HepG2 (cell line): ENCODE measurements at regions not wholly inside any gene's neighbourhood (a gene's known extent, or its start where the extent isn't known, plus 50 kb on each side); places are given as distances from the start of the nearest gene placed in this dataset.

Experiments
- ATAC-seq: fragments of 200-7000 bp; cut with Tn5 transposase; 3 replicates; pipeline ENCODE4 v1.9.1; 2020; ENCODE audit warnings: mild to moderate bottlenecking, moderate library complexity
- BruUV-seq: library from RNA; stranded (reverse); fragments of 400-500 nt; replicated peaks from 2 replicates; lab custom pipeline; 2021; lab: Mats Ljungman, UMichigan
- CTCF ChIA-PET: fragments of 300-600 bp; formaldehyde crosslinking; extraction: SDS; loops from one replicate; lab custom pipeline; 2021; ENCODE audit warnings: low total read pairs, inconsistent platforms, low intra/inter-chr PET ratio; lab: Yijun Ruan, JAX
- POLR2A ChIA-PET: fragments of 350-600 bp; sonication (Branson Sonifier 250); formaldehyde crosslinking; loops from one replicate; lab custom pipeline; 2020; ENCODE audit warnings: antibody characterized with exemption, inconsistent platforms; lab: Yijun Ruan, JAX
- DNase-seq: peaks from one replicate; pipeline ENCODE4 v3.0.0-alpha.2; 2015; ENCODE audit warnings: low spot score
- FAIRE-seq: peaks from 3 replicates; lab custom pipeline; 2011; peaks lifted over from hg19 to GRCh38; lab: Jason Lieb, UNC
- H2AFZ ChIP-seq: one replicate; pipeline ENCODE4 v1.6.1; 2011; ENCODE audit warnings: low read length, inconsistent platforms
- H3K27ac ChIP-seq: fragments of 300-600 bp; 3 replicates; pipeline ENCODE4 v1.8.0; 2011; ENCODE audit warnings: mixed run types, mild to moderate bottlenecking, mixed read lengths, low read length, inconsistent platforms; ENCODE audit not compliant: insufficient read depth; ENCODE audit errors: extremely low read length
- H3K27me3 ChIP-seq, 2 experiments: fragments of 200-600 bp in 1 of 2; 2 replicates in 1 of 2; 3 replicates in 1 of 2; pipeline versions ENCODE4 v1.6.0 to v1.8.0; 2011; ENCODE audit warnings: low read length in 2 of 2, mild to moderate bottlenecking in 2 of 2, moderate library complexity in 2 of 2, inconsistent platforms in 1 of 2; ENCODE audit not compliant: insufficient read depth in 2 of 2, control insufficient read depth in 1 of 2
- H3K36me3 ChIP-seq, 2 experiments: fragments of 200-600 bp in 1 of 2; replicated peaks in 1 of 2; 2 replicates in 1 of 2; 3 replicates in 1 of 2; pipeline versions ENCODE4 v1.5.1 to v1.8.0; 2011; ENCODE audit warnings: low read length in 2 of 2, inconsistent platforms in 1 of 2; ENCODE audit not compliant: insufficient read depth in 2 of 2, control insufficient read depth in 1 of 2
- H3K4me1 ChIP-seq: 2 replicates; pipeline ENCODE4 v1.5.1; 2012; ENCODE audit warnings: low read length, inconsistent platforms; ENCODE audit not compliant: insufficient read depth
- H3K4me2 ChIP-seq: 2 replicates; pipeline ENCODE4 v1.6.0; 2011; ENCODE audit warnings: low read depth, low read length, inconsistent platforms
- H3K4me3 ChIP-seq, 3 experiments: fragments of 200-600 bp in 1 of 3; sonication (generic), shearing (Covaris generic) in 1 of 3; replicated peaks in 1 of 3; 2 replicates each; pipeline ENCODE4 v1.5.1; 2011 to 2016; ENCODE audit warnings: low read length in 3 of 3, inconsistent platforms in 2 of 3, low read depth in 2 of 3, mild to moderate bottlenecking in 2 of 3, control low read depth in 1 of 3, mixed read lengths in 1 of 3; ENCODE audit not compliant: insufficient read depth in 1 of 3
- H3K79me2 ChIP-seq: one replicate; pipeline ENCODE4 v1.6.1; 2011; ENCODE audit warnings: low read length, inconsistent platforms; ENCODE audit not compliant: insufficient read depth
- H3K9ac ChIP-seq: 2 replicates; pipeline ENCODE4 v1.6.0; 2011; ENCODE audit warnings: mild to moderate bottlenecking, low read depth, low read length, inconsistent platforms; ENCODE audit not compliant: insufficient read depth
- H3K9me3 ChIP-seq: 2 replicates; pipeline ENCODE4 v1.5.1; 2012; ENCODE audit warnings: mild to moderate bottlenecking, low read length
- H4K20me1 ChIP-seq: 2 replicates; pipeline ENCODE4 v1.6.0; 2011; ENCODE audit warnings: inconsistent platforms, mild to moderate bottlenecking, low read length, moderate library complexity; ENCODE audit not compliant: insufficient read depth
- FOXA1 ChIP-seq, 2 experiments: fragments of 450-650 bp in 1 of 2; sonication (generic) in 1 of 2; formaldehyde crosslinking in 1 of 2; IDR thresholded peaks; 2 replicates each; pipeline versions ENCODE4 v1.4.0 to v1.6.1; 2016 to 2020; ENCODE audit warnings: missing genetic modification reagents in 1 of 2
- JUN ChIP-seq: sonication (generic); formaldehyde crosslinking; IDR thresholded peaks from 2 replicates; pipeline ENCODE4 v1.4.0; 2020; ENCODE audit warnings: mild to moderate bottlenecking, missing genetic modification reagents
- LCORL ChIP-seq, 2 experiments: fragments of 450-650 bp in 1 of 2; sonication (generic) in 1 of 2; formaldehyde crosslinking in 1 of 2; IDR thresholded peaks; 2 replicates each; pipeline versions ENCODE4 v1.5.0 to v1.6.1; 2017 to 2020; ENCODE audit warnings: antibody characterized with exemption in 1 of 2, missing genetic modification reagents in 1 of 2
- MTA3 ChIP-seq: sonication (generic); formaldehyde crosslinking; IDR thresholded peaks from 2 replicates; pipeline ENCODE4 v1.4.0; 2020; ENCODE audit warnings: missing genetic modification reagents
- NFIB ChIP-seq: sonication (generic); formaldehyde crosslinking; IDR thresholded peaks from 2 replicates; pipeline ENCODE4 v1.9.0; 2021; ENCODE audit warnings: missing genetic modification reagents, mild to moderate bottlenecking, borderline replicate concordance
- NRL ChIP-seq: sonication (generic); formaldehyde crosslinking; IDR thresholded peaks from 2 replicates; pipeline ENCODE4 v1.5.0; 2020; ENCODE audit warnings: missing genetic modification reagents, mild to moderate bottlenecking, moderate library complexity, borderline replicate concordance
- PAF1 ChIP-seq: IDR thresholded peaks from 2 replicates; pipeline ENCODE4 v1.6.1; 2016; ENCODE audit warnings: missing genetic modification reagents, missing compliant biosample characterization
- PITX1 ChIP-seq: sonication (generic); formaldehyde crosslinking; IDR thresholded peaks from 2 replicates; pipeline ENCODE4 v1.5.1; 2020; ENCODE audit warnings: mild to moderate bottlenecking, missing genetic modification reagents
- RFXANK ChIP-seq: IDR thresholded peaks from 2 replicates; pipeline ENCODE4 v1.6.1; 2016
- RFXAP ChIP-seq: sonication (generic); formaldehyde crosslinking; IDR thresholded peaks from 2 replicates; pipeline ENCODE4 v1.4.0; 2020; ENCODE audit warnings: missing genetic modification reagents, borderline replicate concordance
- SIN3A ChIP-seq: IDR thresholded peaks from 2 replicates; pipeline ENCODE4 v1.6.1; 2011; ENCODE audit warnings: low read depth, mild to moderate bottlenecking, control low read depth, low read length, borderline replicate concordance
- ZKSCAN8 ChIP-seq: IDR thresholded peaks from 2 replicates; pipeline ENCODE4 v1.6.1; 2016; ENCODE audit warnings: borderline replicate concordance, missing genetic modification reagents, missing compliant biosample characterization
- ZNF232 ChIP-seq: sonication (generic); formaldehyde crosslinking; IDR thresholded peaks from 2 replicates; pipeline ENCODE4 v1.4.0; 2020; ENCODE audit warnings: missing genetic modification reagents, borderline replicate concordance
- ZNF740 ChIP-seq: sonication (generic); formaldehyde crosslinking; IDR thresholded peaks from 2 replicates; pipeline ENCODE4 v1.4.0; 2020; ENCODE audit warnings: missing genetic modification reagents
- ZNF883 ChIP-seq: sonication (generic); formaldehyde crosslinking; IDR thresholded peaks from 2 replicates; pipeline ENCODE4 v1.5.1; 2020; ENCODE audit warnings: mild to moderate bottlenecking, missing genetic modification reagents; ENCODE audit errors: not compliant biosample characterization
- WGBS: methylation state at CpG from one replicate; pipeline ENCODE4 v1.1.6; 2017; ENCODE audit warnings: low lambda C conversion rate; 5-methylcytosine and 5-hydroxymethylcytosine counted together
- in situ Hi-C: cut with HindIII; loops from 2 replicates; pipeline ENCODE4 v1.10.0; 2017; ENCODE audit warnings: low pct_unique_long_range_greater_than_20kb; ENCODE audit not compliant: extremely low pct_ligation_motif_present
- intact Hi-C: fragments of 100-400 bp; cut with micrococcal nuclease; formaldehyde crosslinking; loops from one replicate; pipeline ENCODE4 v1.10.0; 2022; ENCODE audit not compliant: unreplicated experiment
- TF ChIP-seq, protein P1 (sequence below): sonication (generic); formaldehyde crosslinking; IDR thresholded peaks from 2 replicates; pipeline ENCODE4 v1.5.1; 2020; ENCODE audit warnings: missing genetic modification reagents, mild to moderate bottlenecking, borderline replicate concordance

- ChIA-PET CTCF (no interaction called here), POLR2A (no interaction called here)
- no peak overlapping the region for H3K27ac ChIP-seq
- H3K36me3 ChIP-seq: no peaks in the 10 kb centered on the region
- peaks cover 6% of the 10 kb centered on the region; the same call in 1 of the 2 replicates for H3K4me1 ChIP-seq
- no peaks in the 10 kb centered on the region for H4K20me1 ChIP-seq
- H3K4me3 ChIP-seq: no peak overlapping the region
- DNase-seq (peak; percentile 3), FAIRE-seq (no peak), ATAC-seq (no peak)
- H3K9me3 ChIP-seq: no peaks in the 10 kb centered on the region
- H3K27me3 ChIP-seq: no peaks in the 10 kb centered on the region
- TF ChIP-seq RFXAP (CRISPR knock-in tag): no peak
- TF ChIP-seq FOXA1 (IDR thresholded peaks at IDR 0.05): no peak
- 0 out of 2 replicates have a peak, but pooled peaks have one; percentile 15 for TF ChIP-seq FOXA1 (CRISPR knock-in tag; IDR thresholded peaks at IDR 0.05)
- no peak for TF ChIP-seq MTA3
- no TSS peak for BruUV-seq
- in situ Hi-C loops: no loop called here
- no peaks in the 10 kb centered on the region for H3K79me2 ChIP-seq
- H3K4me2 ChIP-seq: no peak overlapping the region
- H3K9ac ChIP-seq: no peak overlapping the region
- no peak overlapping the region for H2AFZ ChIP-seq
- intact Hi-C loops: no loop called here
These were observed 368.0 kb downstream of the MFSD1 start for GRCh38 chr3:159169828-159170227.

- BruUV-seq: no TSS peak
- H3K27me3 ChIP-seq: no peaks in the 10 kb centered on the region
- no peak overlapping the region for H3K27ac ChIP-seq
- ChIA-PET POLR2A (no interaction called here), CTCF (no interaction called here)
- no peaks in the 10 kb centered on the region for H3K79me2 ChIP-seq
- intact Hi-C loops: no loop called here
- DNase-seq (no peak), FAIRE-seq (no peak), ATAC-seq (no peak)
- H3K4me1 ChIP-seq: peaks cover 6% of the 10 kb centered on the region; the same call in 1 of the 2 replicates
- no peak overlapping the region for H2AFZ ChIP-seq
- H3K4me2 ChIP-seq: no peak overlapping the region
- no peaks in the 10 kb centered on the region for H3K9me3 ChIP-seq
- no peak overlapping the region for H3K4me3 ChIP-seq
- H4K20me1 ChIP-seq: no peaks in the 10 kb centered on the region
- in situ Hi-C loops: no loop called here
- no peak overlapping the region for H3K9ac ChIP-seq
- WGBS: 13% methylated on average over 4 of the region's 4 CpGs
- H3K36me3 ChIP-seq: no peaks in the 10 kb centered on the region
- no peak for TF ChIP-seq ZNF740
- no peak for TF ChIP-seq NFIB
- TF ChIP-seq SIN3A: no peak
- TF ChIP-seq ZKSCAN8 (CRISPR knock-in tag): no peak
- TF ChIP-seq PAF1 (CRISPR knock-in tag): no peak
- no peak for TF ChIP-seq ZNF883 (CRISPR knock-in tag)
- TF ChIP-seq, protein P1, sequence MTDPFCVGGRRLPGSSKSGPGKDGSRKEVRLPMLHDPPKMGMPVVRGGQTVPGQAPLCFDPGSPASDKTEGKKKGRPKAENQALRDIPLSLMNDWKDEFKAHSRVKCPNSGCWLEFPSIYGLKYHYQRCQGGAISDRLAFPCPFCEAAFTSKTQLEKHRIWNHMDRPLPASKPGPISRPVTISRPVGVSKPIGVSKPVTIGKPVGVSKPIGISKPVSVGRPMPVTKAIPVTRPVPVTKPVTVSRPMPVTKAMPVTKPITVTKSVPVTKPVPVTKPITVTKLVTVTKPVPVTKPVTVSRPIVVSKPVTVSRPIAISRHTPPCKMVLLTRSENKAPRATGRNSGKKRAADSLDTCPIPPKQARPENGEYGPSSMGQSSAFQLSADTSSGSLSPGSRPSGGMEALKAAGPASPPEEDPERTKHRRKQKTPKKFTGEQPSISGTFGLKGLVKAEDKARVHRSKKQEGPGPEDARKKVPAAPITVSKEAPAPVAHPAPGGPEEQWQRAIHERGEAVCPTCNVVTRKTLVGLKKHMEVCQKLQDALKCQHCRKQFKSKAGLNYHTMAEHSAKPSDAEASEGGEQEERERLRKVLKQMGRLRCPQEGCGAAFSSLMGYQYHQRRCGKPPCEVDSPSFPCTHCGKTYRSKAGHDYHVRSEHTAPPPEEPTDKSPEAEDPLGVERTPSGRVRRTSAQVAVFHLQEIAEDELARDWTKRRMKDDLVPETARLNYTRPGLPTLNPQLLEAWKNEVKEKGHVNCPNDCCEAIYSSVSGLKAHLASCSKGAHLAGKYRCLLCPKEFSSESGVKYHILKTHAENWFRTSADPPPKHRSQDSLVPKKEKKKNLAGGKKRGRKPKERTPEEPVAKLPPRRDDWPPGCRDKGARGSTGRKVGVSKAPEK (CRISPR knock-in tag): no peak
- TF ChIP-seq JUN (CRISPR knock-in tag): no peak
- no peak for TF ChIP-seq RFXANK
- no peak for TF ChIP-seq PITX1
- TF ChIP-seq NRL (CRISPR knock-in tag): no peak
- TF ChIP-seq ZNF232 (CRISPR knock-in tag): no peak
- TF ChIP-seq LCORL (IDR thresholded peaks at IDR 0.05): no peak
- TF ChIP-seq LCORL (CRISPR knock-in tag; IDR thresholded peaks at IDR 0.05): no peak
These were observed 368.7 kb downstream of the MFSD1 start for GRCh38 chr3:159170436-159171003.
